Activated B cell treated with CpG ODN at 0.5 μM for 24 hours (primary cell): ENCODE measurements at regions not wholly inside any gene's neighbourhood (a gene's known extent, or its start where the extent isn't known, plus 50 kb on each side); places are given as distances from the start of the nearest gene placed in this dataset.

Source experiments
- ATAC-seq: fragments of 200-7000 bp; cut with Tn5 transposase; one replicate; pipeline ENCODE4 v1.10.0; 2021; ENCODE audit warnings: low read depth, mild to moderate bottlenecking, moderate library complexity
- CTCF ChIA-PET: fragments of 350-600 bp; sonication (Branson Sonifier 250); formaldehyde crosslinking; loops from one replicate; lab custom pipeline; 2021; ENCODE audit warnings: antibody characterized with exemption; lab: Charles Lee
- POLR2A ChIA-PET: fragments of 350-600 bp; sonication (Branson Sonifier 250); formaldehyde crosslinking; loops from one replicate; lab custom pipeline; 2021; ENCODE audit warnings: antibody characterized with exemption; lab: Charles Lee
- DNase-seq: peaks from one replicate; pipeline ENCODE4 v3.0.0; 2022
- H3K27ac Mint-ChIP-seq: one replicate; pipeline ENCODE4 v1.8.0; 2020; ENCODE audit warnings: mixed read lengths
- H3K27me3 Mint-ChIP-seq: one replicate; pipeline ENCODE4 v1.8.0; 2021; ENCODE audit warnings: mixed read lengths
- H3K36me3 Mint-ChIP-seq: one replicate; pipeline ENCODE4 v1.8.0; 2021; ENCODE audit warnings: low read depth, mixed read lengths
- H3K4me1 Mint-ChIP-seq: one replicate; pipeline ENCODE4 v1.8.0; 2021; ENCODE audit warnings: mixed read lengths
- H3K4me3 Mint-ChIP-seq: one replicate; pipeline ENCODE4 v1.8.0; 2020; ENCODE audit warnings: mild to moderate bottlenecking, mixed read lengths
- H3K9me3 Mint-ChIP-seq: one replicate; pipeline ENCODE4 v1.8.0; 2020; ENCODE audit warnings: mixed read lengths
- CTCF ChIP-seq: fragments of 200-600 bp; IDR thresholded peaks from one replicate; pipeline ENCODE4 v1.8.0; 2022; ENCODE audit warnings: antibody characterized with exemption, mild to moderate bottlenecking
- intact Hi-C: fragments of 100-400 bp; cut with micrococcal nuclease; formaldehyde crosslinking; loops from one replicate; pipeline ENCODE4 v1.15.1; 2024

GRCh38 chr12:76237086-76237701 lies 111.0 kb downstream of the BBS10 start:
- DNase-seq (no peak), ATAC-seq (no peak)
- H3K27ac Mint-ChIP-seq = no peak overlapping the region
- TF ChIP-seq CTCF = no peak
- ChIA-PET CTCF (no interaction called here), POLR2A (no interaction called here)
- intact Hi-C loops = no loop called here
- H3K27me3 Mint-ChIP-seq = peaks cover 2% of the 10 kb centered on the region
- H3K9me3 Mint-ChIP-seq = no peaks in the 10 kb centered on the region
- H3K4me3 Mint-ChIP-seq = no peak overlapping the region
- H3K36me3 Mint-ChIP-seq = no peaks in the 10 kb centered on the region
- H3K4me1 Mint-ChIP-seq = no peaks in the 10 kb centered on the region

GRCh38 chr12:76236640-76237039 lies 111.6 kb downstream of the BBS10 start:
- DNase-seq = no peak
- Mint-ChIP-seq H3K27me3 (peaks cover 2% of the 10 kb centered on the region), H3K4me1 (no peaks in the 10 kb centered on the region), H3K36me3 (no peaks in the 10 kb centered on the region), H3K9me3 (no peaks in the 10 kb centered on the region), H3K4me3 (no peak overlapping the region), H3K27ac (no peak overlapping the region)
- ChIA-PET POLR2A (interaction anchor here (0.6 kb wide), 1 partner anchor 19 kb away, joined by 3 read pairs; no protein-coding TSS in a partner anchor), CTCF (no interaction called here)
- ATAC-seq = no peak
- no peak for TF ChIP-seq CTCF
- intact Hi-C loops = no loop called here

GRCh38 chr12:76234741-76235140 lies 113.5 kb downstream of the BBS10 start:
- ATAC-seq (no peak), DNase-seq (no peak)
- Mint-ChIP-seq H3K27me3 (peaks cover 4% of the 10 kb centered on the region), H3K4me3 (no peak overlapping the region), H3K4me1 (no peaks in the 10 kb centered on the region), H3K9me3 (no peaks in the 10 kb centered on the region), H3K36me3 (no peaks in the 10 kb centered on the region), H3K27ac (no peak overlapping the region)
- ChIA-PET POLR2A (no interaction called here), CTCF (no interaction called here)
- intact Hi-C loops = no loop called here
- TF ChIP-seq CTCF = no peak

- POLR2A ChIA-PET = no interaction called here
- no peak for TF ChIP-seq CTCF
- intact Hi-C loops = no loop called here
- no peaks in the 10 kb centered on the region for H3K4me1 Mint-ChIP-seq
- ATAC-seq (no peak), DNase-seq (no peak)
- H3K4me3 Mint-ChIP-seq = no peak overlapping the region
- no peak overlapping the region for H3K27ac Mint-ChIP-seq
- H3K27me3 Mint-ChIP-seq = peaks cover 2% of the 10 kb centered on the region
- no peaks in the 10 kb centered on the region for H3K9me3 Mint-ChIP-seq
- no peaks in the 10 kb centered on the region for H3K36me3 Mint-ChIP-seq
- CTCF ChIA-PET = no interaction called here
Measured at GRCh38 chr12:76232013-76232412, 116.2 kb downstream of the BBS10 start.

GRCh38 chr12:76226956-76227355 lies 121.3 kb downstream of the BBS10 start:
- H3K9me3 Mint-ChIP-seq = no peaks in the 10 kb centered on the region
- no peak for ATAC-seq
- no peak overlapping the region for H3K27ac Mint-ChIP-seq
- H3K36me3 Mint-ChIP-seq = no peaks in the 10 kb centered on the region
- ChIA-PET CTCF (no interaction called here), POLR2A (no interaction called here)
- no peak overlapping the region for H3K4me3 Mint-ChIP-seq
- H3K27me3 Mint-ChIP-seq = peaks cover 13% of the 10 kb centered on the region
- intact Hi-C loops = no loop called here
- H3K4me1 Mint-ChIP-seq = no peaks in the 10 kb centered on the region
- DNase-seq = no peak
- no peak for TF ChIP-seq CTCF
